ENCODE measurements at regions not wholly inside any gene's neighbourhood (a gene's known extent, or its start where the extent isn't known, plus 50 kb on each side); places are given as distances from the start of the nearest gene placed in this dataset.

GRCh38 chr5:68999181-68999580, 94.6 kb upstream of the SLC30A5 start:
- TF ChIP-seq ZC3H10 (CRISPR knock-in tag; IDR thresholded peaks at IDR 0.05), result no peak
- TF ChIP-seq TCF4 (CRISPR knock-in tag; IDR thresholded peaks at IDR 0.05; ENCODE audit: borderline replicate concordance), result no peak
- no peak for TF ChIP-seq ZFP3 (CRISPR knock-in tag; IDR thresholded peaks at IDR 0.05)
- no peak for TF ChIP-seq ZNF565 (CRISPR knock-in tag; conservative IDR thresholded peaks at IDR 0.05; ENCODE audit: low read depth)
- no peak for TF ChIP-seq RARB (CRISPR knock-in tag; IDR thresholded peaks at IDR 0.05)
- no peak for TF ChIP-seq PATZ1 (CRISPR knock-in tag; IDR thresholded peaks at IDR 0.05; ENCODE audit: borderline replicate concordance)
- TF ChIP-seq CREB5 (CRISPR knock-in tag; IDR thresholded peaks at IDR 0.05; ENCODE audit: low read depth), result no peak
- TF ChIP-seq ZNF70 (CRISPR knock-in tag; IDR thresholded peaks at IDR 0.05), result no peak

All from SK-N-SH treated with all-trans-retinoic acid at 6 μM for 48 hours (cell line).